HepG2 (cell line): ENCODE measurements at regions not wholly inside any gene's neighbourhood (a gene's known extent, or its start where the extent isn't known, plus 50 kb on each side); places are given as distances from the start of the nearest gene placed in this dataset.

ENCODE experiments used
- CREB1 ChIP-seq, 2 experiments: fragments of 450-650 bp in 1 of 2; IDR thresholded peaks; 2 replicates each; pipeline ENCODE4 v1.6.1; 2016 to 2017; ENCODE audit warnings: control low read depth in 1 of 2, mild to moderate bottlenecking in 1 of 2, missing compliant biosample characterization in 1 of 2, missing genetic modification characterization in 1 of 2
- E2F5 ChIP-seq: sonication (generic); formaldehyde crosslinking; conservative IDR thresholded peaks from 2 replicates; pipeline ENCODE4 v1.4.0; 2020; ENCODE audit warnings: missing genetic modification reagents
- FOXA1 ChIP-seq, 2 experiments: fragments of 450-650 bp in 1 of 2; sonication (generic) in 1 of 2; formaldehyde crosslinking in 1 of 2; IDR thresholded peaks; 2 replicates each; pipeline versions ENCODE4 v1.4.0 to v1.6.1; 2016 to 2020; ENCODE audit warnings: missing genetic modification reagents in 1 of 2
- GTF3A ChIP-seq: sonication (generic); formaldehyde crosslinking; conservative IDR thresholded peaks from 2 replicates; pipeline ENCODE4 v1.4.0; 2020; ENCODE audit warnings: mild to moderate bottlenecking, missing genetic modification reagents
- KDM2A ChIP-seq: sonication (generic); formaldehyde crosslinking; IDR thresholded peaks from 2 replicates; pipeline ENCODE4 v1.4.0; 2020; ENCODE audit warnings: low read depth, missing genetic modification reagents, borderline replicate concordance
- MTA1 ChIP-seq: sonication (generic); formaldehyde crosslinking; IDR thresholded peaks from 2 replicates; pipeline ENCODE4 v1.4.0; 2020; ENCODE audit warnings: missing genetic modification reagents, mild to moderate bottlenecking, borderline replicate concordance
- NFE2L1 ChIP-seq: sonication (generic); formaldehyde crosslinking; IDR thresholded peaks from 2 replicates; pipeline ENCODE4 v1.4.0; 2020; ENCODE audit warnings: missing genetic modification reagents, mild to moderate bottlenecking, borderline replicate concordance
- SKI ChIP-seq: fragments of 450-650 bp; IDR thresholded peaks from one replicate; pipeline ENCODE4 v1.6.1; 2018; ENCODE audit warnings: mild to moderate bottlenecking; ENCODE audit not compliant: partially characterized antibody
- ZMAT5 ChIP-seq: sonication (generic); formaldehyde crosslinking; IDR thresholded peaks from 2 replicates; pipeline ENCODE4 v1.5.0; 2020; ENCODE audit warnings: mild to moderate bottlenecking, low read depth, missing genetic modification reagents, borderline replicate concordance
- ZNF24 ChIP-seq: fragments of 450-650 bp; IDR thresholded peaks from 2 replicates; pipeline ENCODE4 v1.6.1; 2017; ENCODE audit warnings: antibody characterized with exemption, mild to moderate bottlenecking
- ZNF768 ChIP-seq: sonication (generic); formaldehyde crosslinking; IDR thresholded peaks from 2 replicates; pipeline ENCODE4 v1.4.0; 2020; ENCODE audit warnings: missing genetic modification reagents
- TF ChIP-seq, protein P1 (sequence below): sonication (generic); formaldehyde crosslinking; IDR thresholded peaks from 2 replicates; pipeline ENCODE4 v1.9.0; 2022; ENCODE audit warnings: missing genetic modification reagents, mild to moderate bottlenecking, borderline replicate concordance
- TF ChIP-seq, protein P2 (sequence below): sonication (generic); formaldehyde crosslinking; IDR thresholded peaks from 2 replicates; pipeline ENCODE4 v1.4.0; 2020; ENCODE audit warnings: missing genetic modification reagents

DNA sequence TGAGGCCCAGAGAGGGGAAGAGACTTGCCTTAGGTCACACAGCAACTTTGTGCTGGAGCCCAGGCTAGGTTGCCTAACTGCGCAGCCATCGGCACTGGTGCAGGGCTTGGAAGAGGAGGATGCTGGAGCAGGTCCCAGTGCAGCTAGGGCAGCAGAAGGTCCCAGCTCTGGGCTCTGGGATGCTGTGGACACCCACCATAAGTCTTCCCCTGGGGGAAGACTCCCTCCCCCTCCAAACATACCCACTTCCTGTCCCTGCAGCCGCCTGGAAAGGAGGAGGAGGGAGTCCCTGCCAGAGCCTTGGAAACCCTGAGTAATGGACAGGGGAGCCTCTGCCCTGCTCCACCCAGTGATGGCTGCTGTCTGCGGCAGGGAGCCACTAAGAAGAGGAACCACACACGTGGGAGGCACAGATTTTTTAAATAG is 93.6 kb downstream of the NCR2 start (continued):
- TF ChIP-seq, protein P1, sequence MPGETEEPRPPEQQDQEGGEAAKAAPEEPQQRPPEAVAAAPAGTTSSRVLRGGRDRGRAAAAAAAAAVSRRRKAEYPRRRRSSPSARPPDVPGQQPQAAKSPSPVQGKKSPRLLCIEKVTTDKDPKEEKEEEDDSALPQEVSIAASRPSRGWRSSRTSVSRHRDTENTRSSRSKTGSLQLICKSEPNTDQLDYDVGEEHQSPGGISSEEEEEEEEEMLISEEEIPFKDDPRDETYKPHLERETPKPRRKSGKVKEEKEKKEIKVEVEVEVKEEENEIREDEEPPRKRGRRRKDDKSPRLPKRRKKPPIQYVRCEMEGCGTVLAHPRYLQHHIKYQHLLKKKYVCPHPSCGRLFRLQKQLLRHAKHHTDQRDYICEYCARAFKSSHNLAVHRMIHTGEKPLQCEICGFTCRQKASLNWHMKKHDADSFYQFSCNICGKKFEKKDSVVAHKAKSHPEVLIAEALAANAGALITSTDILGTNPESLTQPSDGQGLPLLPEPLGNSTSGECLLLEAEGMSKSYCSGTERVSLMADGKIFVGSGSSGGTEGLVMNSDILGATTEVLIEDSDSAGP (CRISPR knock-in tag), result no peak
- TF ChIP-seq E2F5 (CRISPR knock-in tag) (no peak), KDM2A (0 out of 2 replicates have a peak, but pooled peaks have one; percentile 6), SKI (no peak), ZNF24 (no peak), ZNF768 (CRISPR knock-in tag) (peak; percentile 99), MTA1 (no peak), NFE2L1 (no peak), CREB1 (IDR thresholded peaks at IDR 0.05) (no peak), CREB1 (CRISPR knock-in tag; IDR thresholded peaks at IDR 0.05) (no peak), GTF3A (CRISPR knock-in tag) (no peak), FOXA1 (IDR thresholded peaks at IDR 0.05) (no peak), FOXA1 (CRISPR knock-in tag; IDR thresholded peaks at IDR 0.05) (no peak), ZMAT5 (CRISPR knock-in tag) (no peak)
- TF ChIP-seq, protein P2, sequence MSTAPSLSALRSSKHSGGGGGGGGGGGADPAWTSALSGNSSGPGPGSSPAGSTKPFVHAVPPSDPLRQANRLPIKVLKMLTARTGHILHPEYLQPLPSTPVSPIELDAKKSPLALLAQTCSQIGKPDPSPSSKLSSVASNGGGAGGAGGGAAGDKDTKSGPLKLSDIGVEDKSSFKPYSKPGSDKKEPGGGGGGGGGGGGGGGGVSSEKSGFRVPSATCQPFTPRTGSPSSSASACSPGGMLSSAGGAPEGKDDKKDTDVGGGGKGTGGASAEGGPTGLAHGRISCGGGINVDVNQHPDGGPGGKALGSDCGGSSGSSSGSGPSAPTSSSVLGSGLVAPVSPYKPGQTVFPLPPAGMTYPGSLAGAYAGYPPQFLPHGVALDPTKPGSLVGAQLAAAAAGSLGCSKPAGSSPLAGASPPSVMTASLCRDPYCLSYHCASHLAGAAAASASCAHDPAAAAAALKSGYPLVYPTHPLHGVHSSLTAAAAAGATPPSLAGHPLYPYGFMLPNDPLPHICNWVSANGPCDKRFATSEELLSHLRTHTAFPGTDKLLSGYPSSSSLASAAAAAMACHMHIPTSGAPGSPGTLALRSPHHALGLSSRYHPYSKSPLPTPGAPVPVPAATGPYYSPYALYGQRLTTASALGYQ (CRISPR knock-in tag), result no peak
